IPS-15b (cell line): ENCODE measurements at regions not wholly inside any gene's neighbourhood (a gene's known extent, or its start where the extent isn't known, plus 50 kb on each side); places are given as distances from the start of the nearest gene placed in this dataset.

ENCODE experiments used
- H3K27me3 ChIP-seq: one replicate; pipeline ENCODE4 v1.6.1; 2013; ENCODE audit warnings: low read length; ENCODE audit not compliant: control insufficient read depth, insufficient read depth
- H3K36me3 ChIP-seq: one replicate; pipeline ENCODE4 v1.6.1; 2013; ENCODE audit warnings: low read length; ENCODE audit not compliant: control insufficient read depth, insufficient read depth
- H3K4me1 ChIP-seq: one replicate; pipeline ENCODE4 v1.6.1; 2013; ENCODE audit warnings: mild to moderate bottlenecking, low read length; ENCODE audit not compliant: control insufficient read depth, insufficient read depth
- H3K4me3 ChIP-seq: one replicate; pipeline ENCODE4 v1.5.1; 2013; ENCODE audit warnings: low read depth, low read length
- H3K9ac ChIP-seq: one replicate; pipeline ENCODE4 v1.6.1; 2013; ENCODE audit warnings: low read depth, mild to moderate bottlenecking, low read length
- H3K9me3 ChIP-seq: one replicate; pipeline ENCODE4 v1.6.1; 2013; ENCODE audit warnings: mild to moderate bottlenecking, low read length; ENCODE audit not compliant: control insufficient read depth, insufficient read depth

- Histone ChIP-seq H3K4me1 (peaks cover 7% of the 10 kb centered on the region), H3K4me3 (no peak overlapping the region), H3K36me3 (no peaks in the 10 kb centered on the region), H3K9me3 (no peaks in the 10 kb centered on the region), H3K9ac (no peak overlapping the region), H3K27me3 (peaks cover 26% of the 10 kb centered on the region)
Observed at GRCh38 chr9:16153741-16154140, 600.9 kb downstream of the CCDC171 start.

- Histone ChIP-seq H3K36me3 (no peaks in the 10 kb centered on the region), H3K4me3 (peak overlapping the region; percentile 15), H3K27me3 (peaks cover 26% of the 10 kb centered on the region), H3K9me3 (no peaks in the 10 kb centered on the region), H3K4me1 (peaks cover 7% of the 10 kb centered on the region), H3K9ac (no peak overlapping the region)
Observed at GRCh38 chr9:16154521-16155078, 601.8 kb downstream of the CCDC171 start.

- H3K4me3 ChIP-seq, result no peak overlapping the region
- H3K27me3 ChIP-seq, result peaks cover 26% of the 10 kb centered on the region
- H3K9ac ChIP-seq, result no peak overlapping the region
- no peaks in the 10 kb centered on the region for H3K36me3 ChIP-seq
- H3K4me1 ChIP-seq, result peaks cover 7% of the 10 kb centered on the region
- no peaks in the 10 kb centered on the region for H3K9me3 ChIP-seq
Observed at GRCh38 chr9:16155878-16156277, 603.0 kb downstream of the CCDC171 start.

- H3K9ac ChIP-seq, result no peak overlapping the region
- peaks cover 26% of the 10 kb centered on the region for H3K27me3 ChIP-seq
- no peaks in the 10 kb centered on the region for H3K9me3 ChIP-seq
- H3K4me1 ChIP-seq, result peaks cover 7% of the 10 kb centered on the region
- H3K36me3 ChIP-seq, result no peaks in the 10 kb centered on the region
- no peak overlapping the region for H3K4me3 ChIP-seq
Observed at GRCh38 chr9:16157216-16157615, 604.4 kb downstream of the CCDC171 start.

- Histone ChIP-seq H3K27me3 (peaks cover 26% of the 10 kb centered on the region), H3K9me3 (no peaks in the 10 kb centered on the region)
Observed at GRCh38 chr9:16157651-16158050, 604.8 kb downstream of the CCDC171 start.

GRCh38 chr9:16158093-16158492 is 605.2 kb downstream of the CCDC171 start:
- Histone ChIP-seq H3K4me3 (no peak overlapping the region), H3K9ac (no peak overlapping the region), H3K9me3 (no peaks in the 10 kb centered on the region), H3K36me3 (no peaks in the 10 kb centered on the region), H3K27me3 (peaks cover 26% of the 10 kb centered on the region), H3K4me1 (peaks cover 7% of the 10 kb centered on the region)

More at GRCh38 chr9:16157651-16158050, 604.8 kb downstream of the CCDC171 start:
- Histone ChIP-seq H3K4me1 (peaks cover 7% of the 10 kb centered on the region), H3K36me3 (no peaks in the 10 kb centered on the region), H3K9ac (no peak overlapping the region), H3K4me3 (no peak overlapping the region)

GRCh38 chr9:16161483-16161882 is 608.6 kb downstream of the CCDC171 start:
- no peak overlapping the region for H3K4me3 ChIP-seq
- H3K9ac ChIP-seq, result no peak overlapping the region
- H3K4me1 ChIP-seq, result no peaks in the 10 kb centered on the region
- no peaks in the 10 kb centered on the region for H3K9me3 ChIP-seq
- no peaks in the 10 kb centered on the region for H3K36me3 ChIP-seq
- H3K27me3 ChIP-seq, result no peaks in the 10 kb centered on the region

- H3K27me3 ChIP-seq, result no peaks in the 10 kb centered on the region
Observed at GRCh38 chr9:16170119-16170518, 617.3 kb downstream of the CCDC171 start.

GRCh38 chr9:16171911-16172310 is 619.1 kb downstream of the CCDC171 start:
- Histone ChIP-seq H3K4me1 (no peaks in the 10 kb centered on the region), H3K27me3 (no peaks in the 10 kb centered on the region), H3K36me3 (no peaks in the 10 kb centered on the region), H3K4me3 (no peak overlapping the region), H3K9me3 (no peaks in the 10 kb centered on the region), H3K9ac (no peak overlapping the region)

More at GRCh38 chr9:16170119-16170518, 617.3 kb downstream of the CCDC171 start:
- no peaks in the 10 kb centered on the region for H3K4me1 ChIP-seq
- H3K9me3 ChIP-seq, result no peaks in the 10 kb centered on the region
- H3K4me3 ChIP-seq, result no peak overlapping the region
- H3K36me3 ChIP-seq, result no peaks in the 10 kb centered on the region
- no peak overlapping the region for H3K9ac ChIP-seq

- Histone ChIP-seq H3K9ac (no peak overlapping the region), H3K4me1 (no peaks in the 10 kb centered on the region), H3K36me3 (no peaks in the 10 kb centered on the region), H3K27me3 (no peaks in the 10 kb centered on the region), H3K4me3 (no peak overlapping the region), H3K9me3 (no peaks in the 10 kb centered on the region)
Observed at GRCh38 chr9:16172796-16173195, 620.0 kb downstream of the CCDC171 start.

- Histone ChIP-seq H3K9me3 (no peaks in the 10 kb centered on the region), H3K4me1 (no peaks in the 10 kb centered on the region), H3K27me3 (no peaks in the 10 kb centered on the region), H3K9ac (no peak overlapping the region), H3K36me3 (no peaks in the 10 kb centered on the region), H3K4me3 (no peak overlapping the region)
Observed at GRCh38 chr9:16174915-16175314, 622.1 kb downstream of the CCDC171 start.

- H3K36me3 ChIP-seq, result no peaks in the 10 kb centered on the region
- H3K9me3 ChIP-seq, result no peaks in the 10 kb centered on the region
- H3K9ac ChIP-seq, result no peak overlapping the region
- H3K4me1 ChIP-seq, result no peaks in the 10 kb centered on the region
- no peaks in the 10 kb centered on the region for H3K27me3 ChIP-seq
- H3K4me3 ChIP-seq, result no peak overlapping the region
Observed at GRCh38 chr9:16175461-16175860, 622.6 kb downstream of the CCDC171 start.
